Transverse colon (tissue), 4 donors: ENCODE measurements at regions not wholly inside any gene's neighbourhood (a gene's known extent, or its start where the extent isn't known, plus 50 kb on each side); places are given as distances from the start of the nearest gene placed in this dataset.

Source experiments
- DNase-seq: peaks from one replicate; pipeline ENCODE4 v3.0.0-alpha.2; 2019
- H3K27ac ChIP-seq, 4 donors: fragments of 200-600 bp; sonication (generic); 2 replicates each; pipeline ENCODE4 v1.5.1; 2016 to 2018; ENCODE audit warnings: inconsistent platforms in 4 of 4
- H3K27me3 ChIP-seq: fragments of 200-600 bp; sonication (generic); 2 replicates; pipeline ENCODE4 v1.5.1; 2017; ENCODE audit warnings: inconsistent platforms
- H3K36me3 ChIP-seq, 4 donors: fragments of 200-600 bp; sonication (generic); 2 replicates each; pipeline ENCODE4 v1.5.1; 2017 to 2019; ENCODE audit warnings: inconsistent platforms in 4 of 4
- H3K4me1 ChIP-seq, 4 donors: fragments of 200-600 bp; sonication (generic); 2 replicates each; pipeline ENCODE4 v1.5.1; 2017 to 2020; ENCODE audit warnings: inconsistent platforms in 4 of 4
- H3K4me3 ChIP-seq, 4 donors: fragments of 200-600 bp; sonication (generic); 1 replicate in 1 of 4; 2 replicates in 3 of 4; pipeline versions ENCODE4 v1.5.1 to v1.6.1; 2017 to 2019; ENCODE audit warnings: inconsistent platforms in 4 of 4
- H3K9me3 ChIP-seq, 2 donors: fragments of 200-600 bp; sonication (generic); 2 replicates each; pipeline ENCODE4 v1.5.1; 2017 to 2019; ENCODE audit warnings: inconsistent platforms in 2 of 2
- EP300 ChIP-seq: sonication (generic); formaldehyde crosslinking; IDR thresholded peaks from one replicate; pipeline ENCODE4 v1.6.1; 2017; ENCODE audit warnings: antibody characterized with exemption, low read depth
- POLR2A ChIP-seq: fragments of 450-650 bp; IDR thresholded peaks from one replicate; pipeline ENCODE4 v1.6.1; 2016; ENCODE audit warnings: antibody characterized with exemption, mild to moderate bottlenecking, moderate library complexity
- POLR2AphosphoS5 ChIP-seq, 3 donors: sonication (generic); formaldehyde crosslinking; IDR thresholded peaks; one replicate each; pipeline ENCODE4 v1.6.1; 2016; ENCODE audit warnings: antibody characterized with exemption in 3 of 3
- WGBS, 2 donors: methylation state at CpG; one replicate each; pipeline ENCODE4 v1.1.5; 2018; ENCODE audit warnings: low coverage in 1 of 2; 5-methylcytosine and 5-hydroxymethylcytosine counted together
- in situ Hi-C, 4 donors: fragments of 200-750 bp; cut with MboI; loops; one replicate each; pipeline versions ENCODE4 v1.15.0 to v1.15.1; 2017; ENCODE audit warnings: low sequenced_read_pairs in 3 of 4, low pct_ligation_motif_present in 1 of 4, low pct_unique_long_range_greater_than_20kb in 1 of 4
- intact Hi-C: fragments of 100-400 bp; cut with DNase I; formaldehyde crosslinking; loops from one replicate; pipeline ENCODE4 v1.15.1; 2023; ENCODE audit warnings: low total_unique reads
- TF ChIP-seq, protein P1 (sequence below), 5 experiments: fragments of 200-600 bp in 3 of 5; fragments of 450-650 bp in 2 of 5; sonication (generic) in 3 of 5; IDR thresholded peaks; 1 replicate in 2 of 5; 2 replicates in 3 of 5; pipeline ENCODE4 v1.5.1; 2016 to 2017; ENCODE audit warnings: antibody characterized with exemption in 5 of 5, inconsistent platforms in 3 of 5, mild to moderate bottlenecking in 2 of 5, moderate library complexity in 1 of 5

DNA sequence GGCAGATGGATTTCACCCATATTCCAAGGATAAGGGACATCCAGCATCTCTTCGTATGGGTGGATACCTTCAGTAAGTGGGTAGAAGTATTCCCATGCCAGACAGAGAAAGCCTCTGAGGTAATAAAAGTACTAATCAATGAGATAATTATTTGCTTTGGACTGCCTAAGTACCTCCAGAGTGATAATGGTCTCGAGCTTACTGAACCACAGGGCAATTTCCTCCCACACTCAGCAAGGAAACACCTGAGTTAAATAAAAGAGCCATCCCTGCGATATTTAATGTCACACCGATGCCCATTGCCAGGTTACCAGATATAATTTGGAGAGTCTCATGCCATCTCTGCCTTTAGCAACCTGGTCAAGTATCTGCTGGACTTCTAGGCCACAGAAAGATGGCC, 70.6 kb upstream of the MPEG1 start:
- H3K9me3 ChIP-seq, result no peaks in the 10 kb centered on the region
- no peak overlapping the region for H3K27ac ChIP-seq
- no peak for DNase-seq
- intact Hi-C loops (loop anchor here (2.0 kb wide), 1 partner anchor 115 kb away; no protein-coding TSS in a partner anchor), in situ Hi-C loops (loop anchor here in 2 of 4 donors (10.0 to 25.0 kb wide), 2 partner anchors 119 to 121 kb away; partner anchors contain the start of gene DTX4 (in 1 of the 2))
- no peaks in the 10 kb centered on the region for H3K4me1 ChIP-seq
- WGBS, 2 donors, result 66 to 71% methylated on average over 4 of the region's 4 CpGs
- peaks cover 3% of the 10 kb centered on the region for H3K27me3 ChIP-seq
- TF ChIP-seq, protein P1, sequence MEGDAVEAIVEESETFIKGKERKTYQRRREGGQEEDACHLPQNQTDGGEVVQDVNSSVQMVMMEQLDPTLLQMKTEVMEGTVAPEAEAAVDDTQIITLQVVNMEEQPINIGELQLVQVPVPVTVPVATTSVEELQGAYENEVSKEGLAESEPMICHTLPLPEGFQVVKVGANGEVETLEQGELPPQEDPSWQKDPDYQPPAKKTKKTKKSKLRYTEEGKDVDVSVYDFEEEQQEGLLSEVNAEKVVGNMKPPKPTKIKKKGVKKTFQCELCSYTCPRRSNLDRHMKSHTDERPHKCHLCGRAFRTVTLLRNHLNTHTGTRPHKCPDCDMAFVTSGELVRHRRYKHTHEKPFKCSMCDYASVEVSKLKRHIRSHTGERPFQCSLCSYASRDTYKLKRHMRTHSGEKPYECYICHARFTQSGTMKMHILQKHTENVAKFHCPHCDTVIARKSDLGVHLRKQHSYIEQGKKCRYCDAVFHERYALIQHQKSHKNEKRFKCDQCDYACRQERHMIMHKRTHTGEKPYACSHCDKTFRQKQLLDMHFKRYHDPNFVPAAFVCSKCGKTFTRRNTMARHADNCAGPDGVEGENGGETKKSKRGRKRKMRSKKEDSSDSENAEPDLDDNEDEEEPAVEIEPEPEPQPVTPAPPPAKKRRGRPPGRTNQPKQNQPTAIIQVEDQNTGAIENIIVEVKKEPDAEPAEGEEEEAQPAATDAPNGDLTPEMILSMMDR (IDR thresholded peaks at IDR 0.05), result no peak
- TF ChIP-seq POLR2A, result no peak
- TF ChIP-seq POLR2AphosphoS5 (IDR thresholded peaks at IDR 0.05), result no peak
- no peak for TF ChIP-seq EP300
- no peaks in the 10 kb centered on the region for H3K36me3 ChIP-seq
- H3K4me3 ChIP-seq, result no peak overlapping the region

DNA sequence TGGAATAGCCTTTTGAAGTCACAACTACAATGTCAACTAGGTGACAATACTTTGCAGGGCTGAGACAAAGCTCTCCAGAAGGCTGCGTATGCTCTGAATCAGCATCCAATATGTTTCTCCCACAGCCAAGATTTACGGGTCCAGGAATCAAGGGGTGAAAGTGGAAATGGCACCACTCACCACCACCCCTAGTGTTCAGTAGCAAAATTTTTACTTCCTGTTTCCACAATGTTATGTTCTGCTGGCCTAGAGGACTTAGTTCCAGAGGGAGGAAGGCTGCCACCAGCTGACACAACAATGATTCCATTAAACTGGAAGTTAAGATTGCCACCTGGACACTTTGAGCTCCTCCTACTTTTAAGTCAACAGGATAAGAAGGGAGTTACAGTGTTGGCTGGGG, 68.5 kb upstream of the MPEG1 start:
- H3K4me3 ChIP-seq, result no peak overlapping the region
- intact Hi-C loops, result no loop called here
- no peaks in the 10 kb centered on the region for H3K36me3 ChIP-seq
- no peak for DNase-seq
- H3K27ac ChIP-seq, result no peak overlapping the region
- no peaks in the 10 kb centered on the region for H3K9me3 ChIP-seq
- in situ Hi-C loops, result loop anchor here in 2 of 4 donors (10.0 to 25.0 kb wide), 2 partner anchors 116 to 119 kb away; partner anchors contain the start of gene DTX4 (in 1 of the 2)
- H3K27me3 ChIP-seq, result no peaks in the 10 kb centered on the region
- TF ChIP-seq POLR2A (no peak), POLR2AphosphoS5 (IDR thresholded peaks at IDR 0.05) (no peak), EP300 (no peak)
- TF ChIP-seq, protein P1 (IDR thresholded peaks at IDR 0.05), result peak in 1 of 5 experiments; percentile 3
- H3K4me1 ChIP-seq, result no peaks in the 10 kb centered on the region
- 56 to 75% methylated on average over 2 of the region's 2 CpGs for WGBS, 2 donors

DNA sequence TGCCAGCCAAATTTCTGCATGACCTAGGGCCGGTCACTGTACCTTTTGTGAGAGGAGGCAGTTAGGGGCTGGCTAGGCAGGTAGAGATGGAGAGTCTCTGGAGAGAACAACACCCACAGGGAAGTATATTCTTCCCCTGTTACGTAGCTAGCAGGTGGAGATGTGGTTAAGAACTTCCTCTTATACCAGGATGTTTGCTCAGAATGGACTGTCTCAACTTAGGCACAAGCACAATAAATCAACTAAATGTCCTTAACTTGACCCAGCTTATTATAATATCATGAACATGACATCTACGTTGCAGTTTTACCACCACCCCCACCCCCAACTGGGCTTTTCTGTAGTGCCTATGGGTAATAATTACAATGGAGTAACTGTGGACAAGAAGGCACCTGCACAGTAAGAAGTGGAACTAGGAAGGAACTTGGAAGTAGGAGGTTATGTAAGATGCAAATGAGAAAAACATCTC, 60.7 kb upstream of the MPEG1 start:
- H3K36me3 ChIP-seq, result no peaks in the 10 kb centered on the region
- H3K9me3 ChIP-seq, result no peaks in the 10 kb centered on the region
- H3K27me3 ChIP-seq, result no peaks in the 10 kb centered on the region
- intact Hi-C loops (no loop called here), in situ Hi-C loops (no loop called here)
- no peak for TF ChIP-seq EP300
- peak; percentile 32 for TF ChIP-seq POLR2A
- peak; percentile 14 to 53 (median 18) for TF ChIP-seq POLR2AphosphoS5 (IDR thresholded peaks at IDR 0.05)
- TF ChIP-seq, protein P1 (IDR thresholded peaks at IDR 0.05), result no peak
- peak; percentile 48 for DNase-seq
- H3K4me3 ChIP-seq, result no peak overlapping the region
- H3K4me1 ChIP-seq, result peaks cover 3 to 21% (median 10%) of the 10 kb centered on the region in 4 donors
- peak overlapping the region; percentile 53 to 76 (median 68) for H3K27ac ChIP-seq
- WGBS, 2 donors, result 25% methylated on average over 2 to 3 of the region's 3 CpGs

DNA sequence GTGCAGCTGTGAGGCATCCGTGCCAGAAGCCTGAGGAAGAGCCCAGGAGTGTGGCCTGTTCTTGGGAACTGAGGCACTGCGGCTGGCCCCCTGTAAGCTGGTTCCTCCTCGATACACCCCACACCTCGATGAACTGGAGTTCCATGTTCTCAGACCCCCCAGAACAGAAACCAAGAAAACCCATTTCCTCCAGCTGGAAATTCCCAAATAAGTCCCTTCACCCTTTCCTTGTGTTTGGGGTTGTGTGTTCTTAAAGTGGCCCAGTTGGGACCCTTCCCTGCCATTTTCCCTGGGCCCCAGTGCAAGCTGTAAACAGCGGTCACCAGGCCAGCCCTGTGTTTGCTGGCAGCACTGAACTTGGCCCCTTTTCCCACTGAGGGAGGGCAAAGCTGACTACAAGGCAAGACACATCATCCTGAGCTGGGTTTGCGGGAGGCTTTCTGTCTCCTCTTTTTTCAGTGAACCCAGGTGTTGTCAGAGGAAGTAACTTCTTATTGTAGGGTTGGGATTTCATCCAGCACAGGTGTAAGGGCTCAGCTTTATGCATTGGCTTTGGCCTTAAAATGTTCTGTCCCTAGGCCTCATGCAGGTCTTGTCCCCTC, 60.1 kb upstream of the MPEG1 start:
- no peak overlapping the region for H3K4me3 ChIP-seq
- intact Hi-C loops (no loop called here), in situ Hi-C loops (no loop called here)
- 70 to 73% methylated on average over 2 to 6 of the region's 6 CpGs for WGBS, 2 donors
- TF ChIP-seq EP300 (no peak), POLR2AphosphoS5 (IDR thresholded peaks at IDR 0.05) (no peak), POLR2A (no peak)
- TF ChIP-seq, protein P1 (IDR thresholded peaks at IDR 0.05), result no peak
- no peaks in the 10 kb centered on the region for H3K27me3 ChIP-seq
- H3K4me1 ChIP-seq, result peaks cover 3 to 21% (median 10%) of the 10 kb centered on the region in 4 donors
- H3K36me3 ChIP-seq, result no peaks in the 10 kb centered on the region
- H3K9me3 ChIP-seq, result no peaks in the 10 kb centered on the region
- H3K27ac ChIP-seq, result peak overlapping the region; percentile 53 to 76 (median 68)
- no peak for DNase-seq
